ENCODE measurements at regions not wholly inside any gene's neighbourhood (a gene's known extent, or its start where the extent isn't known, plus 50 kb on each side); places are given as distances from the start of the nearest gene placed in this dataset.
"Not testable (repeated sequence)": the region's sequence is repeated elsewhere in the genome, so short reads cannot be mapped to it uniquely, and the experiment has no call there.

- DNase-seq (ENCODE audit: extremely low read depth, low read depth) = no peak
Measured at GRCh38 chr1:102181341-102181740, 184.6 kb upstream of the OLFM3 start.

GRCh38 chr1:102178480-102178879 lies 181.8 kb upstream of the OLFM3 start:
- DNase-seq (ENCODE audit: extremely low read depth, low read depth) = no peak

- DNase-seq (ENCODE audit: extremely low read depth, low read depth) = no peak
Measured at GRCh38 chr1:102174259-102174863, 177.6 kb upstream of the OLFM3 start.

GRCh38 chr1:102172200-102172599 lies 175.5 kb upstream of the OLFM3 start:
- DNase-seq (ENCODE audit: extremely low read depth, low read depth) = no peak

- no peak for DNase-seq (ENCODE audit: extremely low read depth, low read depth)
Measured at GRCh38 chr1:102163799-102164198, 167.1 kb upstream of the OLFM3 start.

- no peak for DNase-seq (ENCODE audit: extremely low read depth, low read depth)
Measured at GRCh38 chr1:102151242-102151641, 154.5 kb upstream of the OLFM3 start.

GRCh38 chr1:102120910-102121309 lies 124.2 kb upstream of the OLFM3 start:
- no peak for DNase-seq (ENCODE audit: extremely low read depth, low read depth)

GRCh38 chr1:102118150-102118549 lies 121.4 kb upstream of the OLFM3 start:
- DNase-seq (ENCODE audit: extremely low read depth, low read depth) = no peak

- DNase-seq (ENCODE audit: extremely low read depth, low read depth) = no peak
Measured at GRCh38 chr1:102110586-102110985, 113.9 kb upstream of the OLFM3 start.

- DNase-seq (ENCODE audit: extremely low read depth, low read depth) = not testable (repeated sequence)
Measured at GRCh38 chr1:102109493-102109892, 112.8 kb upstream of the OLFM3 start.

GRCh38 chr1:102107441-102107840 lies 110.7 kb upstream of the OLFM3 start:
- DNase-seq (ENCODE audit: extremely low read depth, low read depth) = no peak

GRCh38 chr1:102105931-102106550 lies 109.3 kb upstream of the OLFM3 start:
- no peak for DNase-seq (ENCODE audit: extremely low read depth, low read depth)

- DNase-seq (ENCODE audit: extremely low read depth, low read depth) = no peak
Measured at GRCh38 chr1:102103646-102104045, 106.9 kb upstream of the OLFM3 start.

GRCh38 chr1:102102276-102102780 lies 105.6 kb upstream of the OLFM3 start:
- no peak for DNase-seq (ENCODE audit: extremely low read depth, low read depth)

GRCh38 chr1:102100666-102101065 lies 103.9 kb upstream of the OLFM3 start:
- DNase-seq (ENCODE audit: extremely low read depth, low read depth) = no peak

GRCh38 chr1:102099916-102100315 lies 103.2 kb upstream of the OLFM3 start:
- DNase-seq (ENCODE audit: extremely low read depth, low read depth) = no peak

- no peak for DNase-seq (ENCODE audit: extremely low read depth, low read depth)
Measured at GRCh38 chr1:102098536-102098935, 101.8 kb upstream of the OLFM3 start.

- no peak for DNase-seq (ENCODE audit: extremely low read depth, low read depth)
Measured at GRCh38 chr1:102098081-102098480, 101.4 kb upstream of the OLFM3 start.

GRCh38 chr1:102097451-102097850 lies 100.7 kb upstream of the OLFM3 start:
- DNase-seq (ENCODE audit: extremely low read depth, low read depth) = no peak

GRCh38 chr1:102096162-102096561 lies 99.4 kb upstream of the OLFM3 start:
- DNase-seq (ENCODE audit: extremely low read depth, low read depth) = no peak

- DNase-seq (ENCODE audit: extremely low read depth, low read depth) = no peak
Measured at GRCh38 chr1:102089791-102090190, 93.1 kb upstream of the OLFM3 start.

GRCh38 chr1:102085896-102086295 lies 89.2 kb upstream of the OLFM3 start:
- no peak for DNase-seq (ENCODE audit: extremely low read depth, low read depth)
